Testis (tissue), 2 donors: ENCODE measurements at regions not wholly inside any gene's neighbourhood (a gene's known extent, or its start where the extent isn't known, plus 50 kb on each side); places are given as distances from the start of the nearest gene placed in this dataset.

Experiments
- DNase-seq: peaks from one replicate; pipeline ENCODE4 v3.0.0-alpha.2; 2019
- H3K27ac ChIP-seq, 2 donors: fragments of 200-600 bp; sonication (generic); one replicate each; pipeline ENCODE4 v1.5.1; 2019
- H3K27me3 ChIP-seq: fragments of 200-600 bp; sonication (generic); one replicate; pipeline ENCODE4 v1.5.1; 2019
- H3K36me3 ChIP-seq: fragments of 200-600 bp; sonication (generic); one replicate; pipeline ENCODE4 v1.5.1; 2017; ENCODE audit warnings: low read depth; ENCODE audit errors: missing control alignments
- H3K4me1 ChIP-seq: fragments of 200-600 bp; sonication (generic); one replicate; pipeline ENCODE4 v1.5.1; 2019
- H3K4me3 ChIP-seq, 2 donors: fragments of 200-600 bp; sonication (generic); one replicate each; pipeline ENCODE4 v1.5.1; 2017 to 2019
- H3K9me3 ChIP-seq: fragments of 200-600 bp; sonication (generic); one replicate; pipeline ENCODE4 v1.5.1; 2017
- CTCF ChIP-seq, 3 experiments: fragments of 450-650 bp in 2 of 3; fragments of 200-600 bp in 1 of 3; sonication (generic) in 1 of 3; IDR thresholded peaks; one replicate each; pipeline ENCODE4 v1.5.1; 2016 to 2019; ENCODE audit warnings: antibody characterized with exemption in 3 of 3, mild to moderate bottlenecking in 2 of 3, moderate library complexity in 1 of 3
- POLR2A ChIP-seq: fragments of 450-650 bp; IDR thresholded peaks from one replicate; pipeline ENCODE4 v1.6.1; 2017; ENCODE audit warnings: antibody characterized with exemption, mild to moderate bottlenecking, moderate library complexity
- WGBS, 2 donors: methylation state at CpG; one replicate each; pipeline ENCODE4 v1.1.5; 2018; 5-methylcytosine and 5-hydroxymethylcytosine counted together
- intact Hi-C: fragments of 100-400 bp; cut with DNase I; formaldehyde crosslinking; loops from one replicate; pipeline ENCODE4 v1.15.1; 2023; ENCODE audit warnings: low total_unique reads

DNA sequence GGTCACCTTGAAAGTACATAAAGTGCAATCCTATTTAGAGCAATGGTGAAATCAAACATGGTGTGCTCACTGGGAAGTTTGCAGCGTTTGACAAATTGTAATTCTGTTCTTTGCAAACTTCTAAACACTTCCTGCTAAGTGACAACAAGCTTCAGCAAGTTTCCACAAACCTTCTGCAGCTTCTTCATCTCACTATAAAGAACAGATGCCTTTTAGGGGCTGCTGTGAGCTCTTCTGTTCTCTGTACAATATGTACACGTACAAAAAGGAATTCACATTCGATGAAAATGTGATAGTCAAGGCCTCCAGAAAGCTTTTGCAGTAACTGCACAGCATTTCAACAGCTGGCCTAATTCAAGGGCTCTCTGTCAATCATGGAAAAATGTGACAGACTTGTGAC, 543.1 kb downstream of the CETN3 start:
- intact Hi-C loops, result no loop called here
- no peak for TF ChIP-seq CTCF (IDR thresholded peaks at IDR 0.05)
- TF ChIP-seq POLR2A, result no peak
- Histone ChIP-seq H3K27ac (no peak overlapping the region), H3K36me3 (no peaks in the 10 kb centered on the region), H3K27me3 (no peaks in the 10 kb centered on the region), H3K4me3 (no peak overlapping the region), H3K4me1 (no peaks in the 10 kb centered on the region), H3K9me3 (no peaks in the 10 kb centered on the region)
- 55 to 61% methylated on average over 3 of the region's 3 CpGs for WGBS, 2 donors
- DNase-seq, result no peak

GRCh38 chr5:89864941-89865340, 544.6 kb downstream of the CETN3 start:
- no peak for DNase-seq
- Histone ChIP-seq H3K4me1 (no peaks in the 10 kb centered on the region), H3K4me3 (no peak overlapping the region), H3K27ac (no peak overlapping the region), H3K9me3 (no peaks in the 10 kb centered on the region), H3K27me3 (no peaks in the 10 kb centered on the region), H3K36me3 (no peaks in the 10 kb centered on the region)
- 82 to 87% methylated on average over 1 of the region's 1 CpG for WGBS, 2 donors
- intact Hi-C loops, result no loop called here
- TF ChIP-seq CTCF (IDR thresholded peaks at IDR 0.05), result no peak
- no peak for TF ChIP-seq POLR2A

DNA sequence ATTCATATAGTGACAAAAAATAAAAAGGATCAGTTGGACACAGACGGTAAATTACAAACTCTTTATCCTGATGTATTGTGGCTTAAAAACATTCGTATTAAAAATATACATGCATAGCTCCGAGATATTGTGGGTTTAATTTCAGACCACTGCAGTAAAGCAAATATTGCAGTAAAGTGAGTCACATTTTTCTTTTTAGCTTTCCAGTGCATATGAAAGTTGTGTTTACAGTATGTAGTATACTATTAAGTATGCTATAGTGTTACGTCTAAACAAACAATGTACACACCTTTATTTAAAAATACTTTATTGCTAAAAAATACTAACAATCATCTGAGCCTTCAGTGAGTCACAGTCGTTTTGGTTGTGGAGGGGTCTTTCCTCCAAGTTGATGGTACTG, 551.8 kb downstream of the CETN3 start:
- TF ChIP-seq CTCF (IDR thresholded peaks at IDR 0.05), result no peak
- no peak for TF ChIP-seq POLR2A
- Histone ChIP-seq H3K4me3 (no peak overlapping the region), H3K27ac (no peak overlapping the region), H3K27me3 (no peaks in the 10 kb centered on the region), H3K36me3 (no peaks in the 10 kb centered on the region), H3K4me1 (no peaks in the 10 kb centered on the region), H3K9me3 (no peaks in the 10 kb centered on the region)
- no peak for DNase-seq
- intact Hi-C loops, result no loop called here
- WGBS, 2 donors, result 66 to 69% methylated on average over 5 of the region's 5 CpGs

DNA sequence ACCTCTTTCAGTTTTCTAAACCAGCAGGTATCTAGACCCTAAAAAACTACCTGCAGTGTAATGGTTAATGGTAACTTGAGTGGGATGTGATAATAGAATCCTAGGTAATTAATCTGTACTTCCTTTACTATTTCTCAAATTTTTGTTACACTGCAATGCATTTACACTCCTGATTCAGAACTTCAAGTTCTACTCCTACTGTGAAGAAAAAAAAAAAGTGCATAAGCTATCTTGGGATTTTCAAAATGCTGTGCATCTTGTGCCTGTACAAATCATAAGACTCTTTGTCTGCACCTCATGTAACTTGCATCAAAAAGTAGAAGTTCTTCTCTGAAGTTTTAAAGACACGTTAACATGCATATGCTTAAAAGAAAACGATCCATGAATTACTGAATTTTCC, 554.1 kb downstream of the CETN3 start:
- no peaks in the 10 kb centered on the region for H3K27me3 ChIP-seq
- no peaks in the 10 kb centered on the region for H3K4me1 ChIP-seq
- no peaks in the 10 kb centered on the region for H3K36me3 ChIP-seq
- DNase-seq, result no peak
- no peaks in the 10 kb centered on the region for H3K9me3 ChIP-seq
- no peak overlapping the region for H3K27ac ChIP-seq
- intact Hi-C loops, result no loop called here
- no peak overlapping the region for H3K4me3 ChIP-seq
- TF ChIP-seq CTCF (IDR thresholded peaks at IDR 0.05), result no peak
- 91 to 93% methylated on average over 2 of the region's 2 CpGs for WGBS, 2 donors

GRCh38 chr5:89851911-89852310, 557.6 kb downstream of the CETN3 start:
- Histone ChIP-seq H3K9me3 (no peaks in the 10 kb centered on the region), H3K4me1 (no peaks in the 10 kb centered on the region), H3K36me3 (no peaks in the 10 kb centered on the region), H3K4me3 (no peak overlapping the region), H3K27ac (no peak overlapping the region), H3K27me3 (no peaks in the 10 kb centered on the region)
- WGBS, 2 donors, result 80 to 87% methylated on average over 3 of the region's 3 CpGs
- intact Hi-C loops, result no loop called here
- TF ChIP-seq POLR2A (no peak), CTCF (IDR thresholded peaks at IDR 0.05) (no peak)
- no peak for DNase-seq
